IMR-90 (cell line): ENCODE measurements at regions not wholly inside any gene's neighbourhood (a gene's known extent, or its start where the extent isn't known, plus 50 kb on each side); places are given as distances from the start of the nearest gene placed in this dataset.

Experiments
- ATAC-seq: fragments of 200-7000 bp; cut with Tn5 transposase; 2 replicates; pipeline ENCODE4 v1.9.1; 2020; ENCODE audit warnings: low read depth, mild to moderate bottlenecking, moderate library complexity
- BruUV-seq: library from RNA; stranded (reverse); fragments of 400-500 nt; replicated peaks from 2 replicates; lab custom pipeline; 2021; lab: Mats Ljungman, UMichigan
- CTCF ChIA-PET: fragments of 300-600 bp; formaldehyde crosslinking; extraction: SDS; loops from one replicate; lab custom pipeline; 2021; ENCODE audit warnings: antibody characterized with exemption; lab: Yijun Ruan, JAX
- POLR2A ChIA-PET: fragments of 300-600 bp; sonication (Branson Sonifier 250); formaldehyde crosslinking; loops from one replicate; lab custom pipeline; 2022; ENCODE audit warnings: antibody characterized with exemption; ENCODE audit not compliant: unreplicated experiment; lab: Charles Lee
- DNase-seq: peaks from one replicate; pipeline ENCODE4 v3.0.0; 2013
- H2AFZ ChIP-seq: replicated peaks from 2 replicates; pipeline ENCODE3; 2013; ENCODE audit warnings: low read length, mild to moderate bottlenecking; ENCODE audit not compliant: poor library complexity
- H2AK5ac ChIP-seq: 2 replicates; pipeline ENCODE4 v1.6.1; 2013; ENCODE audit warnings: low read depth, low read length, inconsistent platforms
- H2AK9ac ChIP-seq: replicated peaks from 2 replicates; pipeline ENCODE3; 2013; ENCODE audit warnings: mild to moderate bottlenecking, low read depth, low read length, moderate library complexity; ENCODE audit not compliant: poor library complexity
- H2BK120ac ChIP-seq: 2 replicates; pipeline ENCODE4 v1.6.1; 2013; ENCODE audit warnings: low read depth, low read length, inconsistent platforms
- H2BK15ac ChIP-seq: 3 replicates; pipeline ENCODE4 v1.6.1; 2013; ENCODE audit warnings: low read depth, low read length, inconsistent platforms
- H2BK20ac ChIP-seq: 2 replicates; pipeline ENCODE4 v1.6.1; 2013; ENCODE audit warnings: low read depth, mild to moderate bottlenecking, inconsistent platforms, low read length, moderate library complexity
- H2BK5ac ChIP-seq: 2 replicates; pipeline ENCODE4 v1.6.1; 2013; ENCODE audit warnings: mild to moderate bottlenecking, low read depth, low read length, inconsistent platforms; ENCODE audit not compliant: poor library complexity, severe bottlenecking
- H3K14ac ChIP-seq: replicated peaks from 2 replicates; pipeline ENCODE4 v1.6.1; 2013; ENCODE audit warnings: low read depth, low read length, inconsistent platforms
- H3K18ac ChIP-seq: 2 replicates; pipeline ENCODE4 v1.6.1; 2013; ENCODE audit warnings: low read depth, low read length, control low read depth
- H3K23ac ChIP-seq: 2 replicates; pipeline ENCODE4 v1.6.1; 2013; ENCODE audit warnings: low read depth, low read length, inconsistent platforms
- H3K27ac ChIP-seq: 2 replicates; pipeline ENCODE4 v1.5.1; 2013; ENCODE audit warnings: mild to moderate bottlenecking, control low read depth, low read length; ENCODE audit not compliant: insufficient read depth
- H3K27me3 ChIP-seq: 2 replicates; pipeline ENCODE4 v1.6.1; 2013; ENCODE audit warnings: low read length; ENCODE audit not compliant: control insufficient read depth, insufficient read depth
- H3K36me3 ChIP-seq: 2 replicates; pipeline ENCODE4 v1.6.1; 2013; ENCODE audit warnings: low read length, mixed read lengths; ENCODE audit not compliant: control insufficient read depth, insufficient read depth
- H3K4ac ChIP-seq: 2 replicates; pipeline ENCODE4 v1.6.1; 2013; ENCODE audit warnings: low read depth, low read length, inconsistent platforms
- H3K4me1 ChIP-seq: 2 replicates; pipeline ENCODE4 v1.6.1; 2013; ENCODE audit warnings: low read length, mixed read lengths; ENCODE audit not compliant: control insufficient read depth, insufficient read depth
- H3K4me2 ChIP-seq: 2 replicates; pipeline ENCODE4 v1.6.1; 2013; ENCODE audit warnings: low read depth, mild to moderate bottlenecking, control low read depth, low read length, moderate library complexity
- H3K4me3 ChIP-seq: 2 replicates; pipeline ENCODE4 v1.5.1; 2013; ENCODE audit warnings: low read depth, mild to moderate bottlenecking, control low read depth, low read length, moderate library complexity; ENCODE audit not compliant: insufficient read depth
- H3K56ac ChIP-seq: 2 replicates; pipeline ENCODE4 v1.6.1; 2013; ENCODE audit warnings: low read length, inconsistent platforms; ENCODE audit not compliant: insufficient read depth; ENCODE audit errors: extremely low read depth
- H3K79me1 ChIP-seq, 2 experiments: 2 replicates each; pipeline ENCODE4 v1.6.1; 2013; ENCODE audit warnings: low read length in 2 of 2, inconsistent platforms in 1 of 2, low read depth in 1 of 2
- H3K9ac ChIP-seq: 2 replicates; pipeline ENCODE4 v1.6.1; 2013; ENCODE audit warnings: low read depth, low read length, control low read depth
- H3K9me1 ChIP-seq: 2 replicates; pipeline ENCODE4 v1.6.1; 2013; ENCODE audit warnings: low read length, inconsistent platforms; ENCODE audit not compliant: insufficient read depth
- H3K9me3 ChIP-seq: 2 replicates; pipeline ENCODE4 v1.6.1; 2013; ENCODE audit warnings: low read length; ENCODE audit not compliant: control insufficient read depth, insufficient read depth
- H4K20me1 ChIP-seq: 2 replicates; pipeline ENCODE4 v1.6.1; 2013; ENCODE audit warnings: low read length, inconsistent platforms; ENCODE audit not compliant: insufficient read depth
- H4K5ac ChIP-seq: 2 replicates; pipeline ENCODE4 v1.6.1; 2013; ENCODE audit warnings: mild to moderate bottlenecking, low read depth, low read length, control low read depth
- H4K8ac ChIP-seq, 2 experiments: 2 replicates each; pipeline ENCODE4 v1.6.1; 2013; ENCODE audit warnings: low read depth in 2 of 2, low read length in 2 of 2, control low read depth in 1 of 2, inconsistent platforms in 1 of 2
- H4K91ac ChIP-seq: 2 replicates; pipeline ENCODE4 v1.6.1; 2013; ENCODE audit warnings: low read depth, low read length, inconsistent platforms; ENCODE audit not compliant: insufficient read depth
- CEBPB ChIP-seq: IDR thresholded peaks from 2 replicates; pipeline ENCODE4 v1.6.1; 2012; ENCODE audit warnings: low read depth, low read length, improper control_type of control experiment
- CHD1 ChIP-seq: IDR thresholded peaks from 2 replicates; pipeline ENCODE4 v1.6.1; 2012; ENCODE audit warnings: low read depth, low read length, improper control_type of control experiment
- CTCF ChIP-seq: conservative IDR thresholded peaks from 2 replicates; pipeline ENCODE4 v1.5.1; 2012; ENCODE audit warnings: mild to moderate bottlenecking, low read depth, low read length, improper control_type of control experiment
- ELK1 ChIP-seq: fragments of 150-350 bp; IDR thresholded peaks from 2 replicates; pipeline ENCODE4 v1.6.1; 2016; ENCODE audit warnings: low read depth, mild to moderate bottlenecking, low read length, moderate library complexity, borderline replicate concordance
- FOS ChIP-seq: fragments of 150-350 bp; IDR thresholded peaks from 2 replicates; pipeline ENCODE4 v1.6.1; 2016; ENCODE audit warnings: low read depth, low read length
- MAFK ChIP-seq: IDR thresholded peaks from 2 replicates; pipeline ENCODE4 v1.6.1; 2012; ENCODE audit warnings: low read depth, low read length, improper control_type of control experiment
- MAZ ChIP-seq: IDR thresholded peaks from 2 replicates; pipeline ENCODE4 v1.6.1; 2012; ENCODE audit warnings: low read depth, mild to moderate bottlenecking, low read length, improper control_type of control experiment, moderate library complexity, borderline replicate concordance
- MXI1 ChIP-seq: IDR thresholded peaks from 2 replicates; pipeline ENCODE4 v1.6.1; 2012; ENCODE audit warnings: low read depth, mild to moderate bottlenecking, low read length, moderate library complexity, borderline replicate concordance
- NFE2L2 ChIP-seq: fragments of 150-350 bp; IDR thresholded peaks from 2 replicates; pipeline ENCODE4 v1.6.1; 2016; ENCODE audit warnings: low read depth, mild to moderate bottlenecking, low read length
- POLR2A ChIP-seq: IDR thresholded peaks from 2 replicates; pipeline ENCODE4 v1.6.1; 2012; ENCODE audit warnings: mild to moderate bottlenecking, low read depth, low read length
- RAD21 ChIP-seq: IDR thresholded peaks from 2 replicates; pipeline ENCODE4 v1.6.1; 2012; ENCODE audit warnings: low read length, improper control_type of control experiment
- RCOR1 ChIP-seq: IDR thresholded peaks from 2 replicates; pipeline ENCODE4 v1.6.1; 2012; ENCODE audit warnings: mild to moderate bottlenecking, low read length, improper control_type of control experiment; ENCODE audit not compliant: insufficient replicate concordance
- RFX5 ChIP-seq: IDR thresholded peaks from 2 replicates; pipeline ENCODE4 v1.8.0; 2012; ENCODE audit warnings: low read depth, mild to moderate bottlenecking, low read length, moderate library complexity
- USF2 ChIP-seq: fragments of 150-350 bp; IDR thresholded peaks from 2 replicates; pipeline ENCODE4 v1.6.1; 2017; ENCODE audit warnings: mild to moderate bottlenecking, antibody characterized with exemption, low read length, low read depth
- dilution Hi-C: fragments of 300-500 bp; cut with HindIII; formaldehyde crosslinking; loops from one replicate; pipeline ENCODE4 v1.14.3; 2018; ENCODE audit warnings: low sequenced_read_pairs; ENCODE audit not compliant: unreplicated experiment
- in situ Hi-C: fragments of 300-500 bp; cut with MboI; formaldehyde crosslinking; loops from 3 replicates; pipeline ENCODE4 v1.14.3; 2019; ENCODE audit warnings: low sequenced_read_pairs, inconsistent platforms, mixed read lengths
- intact Hi-C: fragments of 100-400 bp; cut with micrococcal nuclease; formaldehyde crosslinking; loops from 2 replicates; pipeline ENCODE4 v1.10.0; 2022

GRCh38 chr10:88097536-88097935 lies 234.1 kb downstream of the PTEN start:
- H4K91ac ChIP-seq: no peak overlapping the region
- H3K9ac ChIP-seq: no peak overlapping the region
- no TSS peak for BruUV-seq
- TF ChIP-seq NFE2L2: no peak
- TF ChIP-seq MXI1: no peak
- TF ChIP-seq ELK1: no peak
- no peak for TF ChIP-seq RFX5
- no peak for TF ChIP-seq CEBPB
- no peak for TF ChIP-seq MAFK
- TF ChIP-seq CHD1: no peak
- TF ChIP-seq POLR2A: no peak
- TF ChIP-seq MAZ: no peak
- no peak for TF ChIP-seq USF2
- TF ChIP-seq RAD21: no peak
- no peak for TF ChIP-seq FOS
- TF ChIP-seq RCOR1: no peak
- TF ChIP-seq CTCF: no peak
- peak overlapping the region; percentile 78 for H4K5ac ChIP-seq
- H3K4me2 ChIP-seq: no peak overlapping the region
- H3K27ac ChIP-seq: no peak overlapping the region
- H2BK5ac ChIP-seq: no peak overlapping the region
- H4K8ac ChIP-seq: no peak overlapping the region
- no peak overlapping the region for H3K56ac ChIP-seq
- H3K4me3 ChIP-seq: no peak overlapping the region
- no peaks in the 10 kb centered on the region for H3K79me1 ChIP-seq
- intact Hi-C loops (loop anchor here (5.0 kb wide), 2 partner anchors 65 to 235 kb away; partner anchors contain the start of genes KLLN and PTEN), dilution Hi-C loops (no loop called here), in situ Hi-C loops (no loop called here)
- peak overlapping the region; percentile 33; the same call in 1 of the 2 replicates for H2AK5ac ChIP-seq
- no peak overlapping the region for H2BK15ac ChIP-seq
- H3K4me1 ChIP-seq: peaks cover 5% of the 10 kb centered on the region
- no peaks in the 10 kb centered on the region for H4K20me1 ChIP-seq
- H3K14ac ChIP-seq: peak overlapping the region; percentile 3; the same call in 1 of the 2 replicates
- H3K23ac ChIP-seq: no peak overlapping the region
- H3K9me1 ChIP-seq: 0 out of 2 replicates have a peak, but pooled peaks cover 2% of the 10 kb centered on the region
- DNase-seq (peak; percentile 68), ATAC-seq (no peak)
- H2AFZ ChIP-seq: no peak overlapping the region
- H2BK20ac ChIP-seq: peak overlapping the region; percentile 48; the same call in 1 of the 2 replicates
- no peak overlapping the region for H2AK9ac ChIP-seq
- peak overlapping the region; percentile 64; the same call in 1 of the 2 replicates for H3K18ac ChIP-seq
- H3K27me3 ChIP-seq: no peaks in the 10 kb centered on the region; the same call in 1 of the 2 replicates
- ChIA-PET CTCF (no interaction called here), POLR2A (no interaction called here)
- no peak overlapping the region for H2BK120ac ChIP-seq
- no peaks in the 10 kb centered on the region for H3K9me3 ChIP-seq
- H3K36me3 ChIP-seq: no peaks in the 10 kb centered on the region
- H3K4ac ChIP-seq: no peak overlapping the region
